ENCODE measurements at regions not wholly inside any gene's neighbourhood (a gene's known extent, or its start where the extent isn't known, plus 50 kb on each side); places are given as distances from the start of the nearest gene placed in this dataset.

DNA sequence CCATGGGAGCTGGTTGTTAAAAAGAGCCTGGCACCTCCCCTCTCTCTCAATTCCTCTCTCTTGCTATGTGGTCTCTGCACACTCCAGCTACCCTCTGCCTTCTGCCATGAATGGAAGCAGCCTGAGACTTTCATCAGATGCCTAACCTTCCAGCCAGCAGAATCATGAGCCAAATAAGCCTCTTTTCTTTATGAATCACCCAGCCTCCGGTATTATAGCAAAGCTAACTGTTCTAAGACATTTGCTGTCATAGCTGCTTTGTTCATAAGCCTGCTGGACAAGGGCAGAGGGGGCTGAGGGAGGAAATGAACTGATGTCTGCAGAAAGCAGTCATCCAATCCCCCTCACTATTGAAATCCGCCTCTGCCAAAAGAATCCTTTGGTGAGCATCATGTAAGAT, 196.7 kb downstream of the ZNF330 start:
- ChIA-PET CTCF (interaction anchor here (0.6 kb wide), 1 partner anchor 1905 kb away, joined by 4 read pairs; no protein-coding TSS in a partner anchor), POLR2A (no interaction called here)
- Histone ChIP-seq H3K4me2 (no peak overlapping the region), H3K4me1 (no peaks in the 10 kb centered on the region), H3K27ac (no peak overlapping the region), H3K9me3 (no peaks in the 10 kb centered on the region), H3K4me3 (no peak overlapping the region)
- TF ChIP-seq ZNF302 (CRISPR knock-in tag; IDR thresholded peaks at IDR 0.05), result no peak
- DNase-seq (ENCODE audit: low read depth in 1 of 2, low spot score in 1 of 2) (no peak), FAIRE-seq (no peak), ATAC-seq (no peak)
- 73% methylated on average over 2 of the region's 2 CpGs for WGBS (ENCODE audit: missing lambda C conversion rate)

DNA sequence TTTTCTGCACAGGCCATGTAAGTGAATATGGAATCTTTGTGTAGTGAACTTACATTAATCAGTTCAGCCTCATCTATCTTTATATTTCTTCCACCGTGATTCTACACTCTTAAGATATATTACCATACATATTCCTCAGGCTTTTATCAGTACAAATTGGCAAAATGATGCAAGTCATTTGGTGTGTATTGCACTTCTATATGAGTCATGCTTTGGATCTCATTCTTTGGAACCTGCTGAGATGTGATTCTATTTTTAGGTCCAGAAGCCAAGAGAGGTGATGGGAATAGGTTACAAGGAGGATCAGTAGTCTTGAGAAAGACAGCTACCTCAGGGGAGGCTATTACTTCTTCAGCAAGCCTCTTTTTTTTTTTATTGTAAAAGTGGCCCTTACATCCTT, 204.4 kb downstream of the ZNF330 start:
- no peak for FAIRE-seq
- ChIA-PET POLR2A (no interaction called here), CTCF (no interaction called here)
- peak overlapping the region; percentile 46; the same call in 2 of the 3 replicates for H3K4me2 ChIP-seq
- no peak for ATAC-seq
- no peak for TF ChIP-seq ZSCAN20 (CRISPR knock-in tag; IDR thresholded peaks at IDR 0.05)
- peak in 1 of 2 experiments; percentile 48; a peak in 1 of 4 replicates for TF ChIP-seq CEBPB (IDR thresholded peaks at IDR 0.05)
- TF ChIP-seq FOSL2 (IDR thresholded peaks at IDR 0.05), result 0 out of 2 replicates have a peak, but pooled peaks have one; percentile 22
- peak; percentile 70 for TF ChIP-seq FOSL2 (CRISPR knock-in tag; IDR thresholded peaks at IDR 0.05)
- TF ChIP-seq, protein P1, sequence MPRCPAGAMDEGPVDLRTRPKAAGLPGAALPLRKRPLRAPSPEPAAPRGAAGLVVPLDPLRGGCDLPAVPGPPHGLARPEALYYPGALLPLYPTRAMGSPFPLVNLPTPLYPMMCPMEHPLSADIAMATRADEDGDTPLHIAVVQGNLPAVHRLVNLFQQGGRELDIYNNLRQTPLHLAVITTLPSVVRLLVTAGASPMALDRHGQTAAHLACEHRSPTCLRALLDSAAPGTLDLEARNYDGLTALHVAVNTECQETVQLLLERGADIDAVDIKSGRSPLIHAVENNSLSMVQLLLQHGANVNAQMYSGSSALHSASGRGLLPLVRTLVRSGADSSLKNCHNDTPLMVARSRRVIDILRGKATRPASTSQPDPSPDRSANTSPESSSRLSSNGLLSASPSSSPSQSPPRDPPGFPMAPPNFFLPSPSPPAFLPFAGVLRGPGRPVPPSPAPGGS (IDR thresholded peaks at IDR 0.05), result no peak
- WGBS (ENCODE audit: missing lambda C conversion rate), result 50% methylated on average over 1 of the region's 1 CpG
- H3K27ac ChIP-seq, result peak overlapping the region in 1 of 2 experiments; percentile 10; a peak in 1 of 6 replicates
- DNase-seq (ENCODE audit: low read depth in 1 of 2, low spot score in 1 of 2), result peak in 1 of 2 experiments; percentile 26
- peaks cover 11% of the 10 kb centered on the region for H3K4me1 ChIP-seq
- no peak overlapping the region for H3K4me3 ChIP-seq
- no peaks in the 10 kb centered on the region for H3K9me3 ChIP-seq

DNA sequence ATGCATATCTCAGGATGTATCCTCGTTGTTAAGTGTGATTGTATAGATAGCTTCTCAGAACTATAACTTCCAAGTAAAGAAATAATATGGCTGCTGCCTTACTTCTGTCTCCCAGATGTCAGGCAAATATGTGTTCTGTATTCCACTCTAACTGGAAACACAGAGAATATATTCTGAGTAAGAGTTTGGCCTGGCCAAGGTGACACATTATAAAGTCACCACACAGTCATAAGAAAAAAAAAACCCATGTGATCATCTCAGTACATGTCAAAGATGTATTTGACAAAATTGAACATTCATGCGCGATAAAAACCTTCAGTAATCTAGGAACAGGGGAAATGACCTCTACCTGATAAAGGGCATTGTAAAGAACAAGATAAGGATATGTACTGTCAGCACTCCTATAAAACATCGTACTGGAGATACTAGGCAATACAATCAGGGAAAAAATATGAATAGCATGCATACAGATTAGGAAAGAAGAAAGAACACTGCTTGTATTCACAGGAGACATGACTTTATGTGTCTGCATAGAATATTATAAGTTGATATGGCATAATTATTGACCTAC, 207.1 kb downstream of the ZNF330 start:
- CTCF ChIA-PET, result no interaction called here
- H3K9me3 ChIP-seq, result no peaks in the 10 kb centered on the region
- TF ChIP-seq, protein P2, sequence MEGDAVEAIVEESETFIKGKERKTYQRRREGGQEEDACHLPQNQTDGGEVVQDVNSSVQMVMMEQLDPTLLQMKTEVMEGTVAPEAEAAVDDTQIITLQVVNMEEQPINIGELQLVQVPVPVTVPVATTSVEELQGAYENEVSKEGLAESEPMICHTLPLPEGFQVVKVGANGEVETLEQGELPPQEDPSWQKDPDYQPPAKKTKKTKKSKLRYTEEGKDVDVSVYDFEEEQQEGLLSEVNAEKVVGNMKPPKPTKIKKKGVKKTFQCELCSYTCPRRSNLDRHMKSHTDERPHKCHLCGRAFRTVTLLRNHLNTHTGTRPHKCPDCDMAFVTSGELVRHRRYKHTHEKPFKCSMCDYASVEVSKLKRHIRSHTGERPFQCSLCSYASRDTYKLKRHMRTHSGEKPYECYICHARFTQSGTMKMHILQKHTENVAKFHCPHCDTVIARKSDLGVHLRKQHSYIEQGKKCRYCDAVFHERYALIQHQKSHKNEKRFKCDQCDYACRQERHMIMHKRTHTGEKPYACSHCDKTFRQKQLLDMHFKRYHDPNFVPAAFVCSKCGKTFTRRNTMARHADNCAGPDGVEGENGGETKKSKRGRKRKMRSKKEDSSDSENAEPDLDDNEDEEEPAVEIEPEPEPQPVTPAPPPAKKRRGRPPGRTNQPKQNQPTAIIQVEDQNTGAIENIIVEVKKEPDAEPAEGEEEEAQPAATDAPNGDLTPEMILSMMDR (IDR thresholded peaks at IDR 0.05), result no peak
- TF ChIP-seq ZSCAN20 (CRISPR knock-in tag; IDR thresholded peaks at IDR 0.05) (no peak), KDM1A (IDR thresholded peaks at IDR 0.05; ENCODE audit: low read depth) (no peak), MAZ (IDR thresholded peaks at IDR 0.05; ENCODE audit: borderline replicate concordance, low read depth, low read length) (no peak), FOXS1 (CRISPR knock-in tag; IDR thresholded peaks at IDR 0.05) (no peak), HOXB13 (CRISPR knock-in tag; IDR thresholded peaks at IDR 0.05; ENCODE audit: low read depth) (no peak)
- no peak overlapping the region for H3K27ac ChIP-seq
- FAIRE-seq (no peak), DNase-seq (ENCODE audit: low read depth in 1 of 2, low spot score in 1 of 2) (no peak), ATAC-seq (no peak)
- POLR2A ChIA-PET, result no interaction called here
- H3K4me2 ChIP-seq, result no peak overlapping the region
- H3K4me3 ChIP-seq, result no peak overlapping the region
- WGBS (ENCODE audit: missing lambda C conversion rate), result 70% methylated on average over 4 of the region's 4 CpGs
- peaks cover 11% of the 10 kb centered on the region for H3K4me1 ChIP-seq

DNA sequence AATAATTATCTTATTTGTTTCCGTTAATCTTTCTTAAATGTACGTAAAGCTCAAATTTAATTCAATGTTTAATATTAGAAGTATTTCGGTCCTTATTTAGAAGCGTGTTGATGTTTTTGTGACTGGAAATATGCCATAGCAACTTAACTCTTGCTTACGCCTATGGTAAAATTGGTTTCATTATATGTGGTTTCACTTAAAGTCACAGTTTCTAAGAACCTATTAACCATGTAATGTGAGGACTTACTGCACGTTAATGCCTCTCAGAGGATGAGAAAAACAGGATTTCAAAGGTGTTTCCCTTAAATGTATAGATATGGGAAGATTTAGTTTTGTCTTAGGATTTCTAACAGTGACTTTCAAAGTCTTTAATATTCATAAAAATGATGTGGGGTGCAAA, 206.4 kb upstream of the IL15 start:
- ATAC-seq, result no peak
- TF ChIP-seq KDM1A (IDR thresholded peaks at IDR 0.05; ENCODE audit: low read depth) (no peak), RNF2 (IDR thresholded peaks at IDR 0.05; ENCODE audit: borderline replicate concordance, low read depth) (no peak), CBX8 (IDR thresholded peaks at IDR 0.05) (no peak), MAFK (IDR thresholded peaks at IDR 0.05; ENCODE audit: partially characterized antibody) (no peak), RARB (CRISPR knock-in tag; IDR thresholded peaks at IDR 0.05) (no peak), ZC3H11A (IDR thresholded peaks at IDR 0.05) (no peak), NPAS2 (CRISPR knock-in tag; IDR thresholded peaks at IDR 0.05; ENCODE audit: borderline replicate concordance) (no peak), NFE2L2 (conservative IDR thresholded peaks at IDR 0.05; ENCODE audit: low read length) (no peak), MYC (IDR thresholded peaks at IDR 0.05; ENCODE audit: borderline replicate concordance, low read length) (no peak), FOXS1 (CRISPR knock-in tag; IDR thresholded peaks at IDR 0.05) (no peak), POLR2AphosphoS2 (conservative IDR thresholded peaks at IDR 0.05; ENCODE audit: low read length) (no peak), SMC3 (IDR thresholded peaks at IDR 0.05) (no peak), EHF (CRISPR knock-in tag; IDR thresholded peaks at IDR 0.05) (no peak), ESRRA (IDR thresholded peaks at IDR 0.05; ENCODE audit: borderline replicate concordance, low read length) (no peak)
- H3K4me1 ChIP-seq, result peaks cover 9% of the 10 kb centered on the region
- POLR2A ChIA-PET, result no interaction called here
- DNase-seq (ENCODE audit: low read depth in 1 of 2, low spot score in 1 of 2), result no peak
- H3K27ac ChIP-seq, result no peak overlapping the region
- H3K9me3 ChIP-seq, result no peaks in the 10 kb centered on the region
- FAIRE-seq, result no peak
- CTCF ChIA-PET, result interaction anchor here (1.5 kb wide), 1 partner anchor 123 kb away, joined by 5 read pairs; no protein-coding TSS in a partner anchor
- H3K4me2 ChIP-seq, result no peak overlapping the region
- H3K4me3 ChIP-seq, result no peak overlapping the region
- WGBS (ENCODE audit: missing lambda C conversion rate), result 86% methylated on average over 6 of the region's 6 CpGs
